ENCODE measurements at regions not wholly inside any gene's neighbourhood (a gene's known extent, or its start where the extent isn't known, plus 50 kb on each side); places are given as distances from the start of the nearest gene placed in this dataset.
"Not testable (repeated sequence)": the region's sequence is repeated elsewhere in the genome, so short reads cannot be mapped to it uniquely, and the experiment has no call there.

- no peak for DNase-seq
- no peaks in the 10 kb centered on the region for H3K27me3 ChIP-seq
- no peak for TF ChIP-seq CTCF (IDR thresholded peaks at IDR 0.05)
These were observed 1050.0 kb downstream of the TBL1XR1 start for GRCh38 chr3:176147251-176147650.

GRCh38 chr3:176141837-176142236, 1055.4 kb downstream of the TBL1XR1 start:
- no peak overlapping the region for H3K4me3 ChIP-seq
- H3K36me3 ChIP-seq, result no peaks in the 10 kb centered on the region
- H3K27me3 ChIP-seq, result no peaks in the 10 kb centered on the region
- H3K4me1 ChIP-seq, result no peaks in the 10 kb centered on the region
- TF ChIP-seq CTCF (IDR thresholded peaks at IDR 0.05), result no peak
- H3K9me3 ChIP-seq, result no peaks in the 10 kb centered on the region
- no peak overlapping the region for H3K27ac ChIP-seq
- DNase-seq, result no peak
- intact Hi-C loops (cut with DNase I; ENCODE audit: low total_unique reads), result no loop called here

More at GRCh38 chr3:176147251-176147650, 1050.0 kb downstream of the TBL1XR1 start:
- Histone ChIP-seq H3K36me3 (no peaks in the 10 kb centered on the region), H3K9me3 (no peaks in the 10 kb centered on the region), H3K4me1 (peaks cover 0 to 3% (median 0%) of the 10 kb centered on the region in 4 donors), H3K27ac (no peak overlapping the region), H3K4me3 (no peak overlapping the region)
- intact Hi-C loops (cut with DNase I; ENCODE audit: low total_unique reads), result no loop called here

- intact Hi-C loops (cut with DNase I; ENCODE audit: low total_unique reads), result no loop called here
- Histone ChIP-seq H3K27ac (no peak overlapping the region), H3K9me3 (peaks cover 0 to 9% (median 0%) of the 10 kb centered on the region in 3 donors), H3K4me3 (no peak overlapping the region), H3K36me3 (no peaks in the 10 kb centered on the region), H3K4me1 (no peaks in the 10 kb centered on the region), H3K27me3 (no peaks in the 10 kb centered on the region)
- DNase-seq, result no peak
- TF ChIP-seq CTCF (IDR thresholded peaks at IDR 0.05), result no peak
These were observed 1076.8 kb downstream of the TBL1XR1 start for GRCh38 chr3:176120507-176120906.

- no peaks in the 10 kb centered on the region for H3K36me3 ChIP-seq
- H3K27me3 ChIP-seq, result no peaks in the 10 kb centered on the region
- H3K4me1 ChIP-seq, result no peaks in the 10 kb centered on the region
- H3K9me3 ChIP-seq, result peaks cover 0 to 6% (median 0%) of the 10 kb centered on the region in 3 donors
- H3K4me3 ChIP-seq, result no peak overlapping the region
- no peak for TF ChIP-seq CTCF (IDR thresholded peaks at IDR 0.05)
- H3K27ac ChIP-seq, result no peak overlapping the region
- no peak for DNase-seq
- intact Hi-C loops (cut with DNase I; ENCODE audit: low total_unique reads), result no loop called here
These were observed 1077.5 kb downstream of the TBL1XR1 start for GRCh38 chr3:176119826-176120225.

- no peak overlapping the region for H3K27ac ChIP-seq
- no peak for TF ChIP-seq CTCF (IDR thresholded peaks at IDR 0.05)
- no peak for DNase-seq
- H3K36me3 ChIP-seq, result no peaks in the 10 kb centered on the region
- H3K27me3 ChIP-seq, result no peaks in the 10 kb centered on the region
- H3K9me3 ChIP-seq, result no peaks in the 10 kb centered on the region
- no peak overlapping the region for H3K4me3 ChIP-seq
- no peaks in the 10 kb centered on the region for H3K4me1 ChIP-seq
- intact Hi-C loops (cut with DNase I; ENCODE audit: low total_unique reads), result no loop called here
These were observed 1090.9 kb downstream of the TBL1XR1 start for GRCh38 chr3:176106380-176106779.

- H3K27ac ChIP-seq, result no peak overlapping the region
- intact Hi-C loops (cut with DNase I; ENCODE audit: low total_unique reads), result no loop called here
- peaks cover 0 to 2% (median under 1%) of the 10 kb centered on the region in 4 donors for H3K4me1 ChIP-seq
- H3K27me3 ChIP-seq, result no peaks in the 10 kb centered on the region
- no peak for DNase-seq
- H3K9me3 ChIP-seq, result peaks cover 0 to 6% (median 0%) of the 10 kb centered on the region in 3 donors
- no peak overlapping the region for H3K4me3 ChIP-seq
- H3K36me3 ChIP-seq, result no peaks in the 10 kb centered on the region
- no peak for TF ChIP-seq CTCF (IDR thresholded peaks at IDR 0.05)
These were observed 1100.3 kb downstream of the TBL1XR1 start for GRCh38 chr3:176097027-176097426.

- H3K27me3 ChIP-seq; intact Hi-C loops (cut with DNase I; ENCODE audit: low total_unique reads); DNase-seq; H3K27ac ChIP-seq; H3K9me3 ChIP-seq; H3K36me3 ChIP-seq; H3K4me3 ChIP-seq: not testable (repeated sequence)
- peaks cover 0 to 15% (median 3%) of the 10 kb centered on the region in 4 donors for H3K4me1 ChIP-seq
These were observed 1103.4 kb downstream of the TBL1XR1 start for GRCh38 chr3:176093892-176094291.
